DOHH2 (cell line): ENCODE measurements at regions not wholly inside any gene's neighbourhood (a gene's known extent, or its start where the extent isn't known, plus 50 kb on each side); places are given as distances from the start of the nearest gene placed in this dataset.

ENCODE experiments used
- EZH2phosphoT487 ChIP-seq: fragments of 200-600 bp; sonication (generic); IDR thresholded peaks from 2 replicates; pipeline ENCODE4 v1.6.1; 2017; ENCODE audit warnings: borderline replicate concordance, mild to moderate bottlenecking, antibody characterized with exemption, low read length, moderate library complexity, mixed read lengths
- TF ChIP-seq, protein P1 (sequence below): fragments of 200-600 bp; sonication (generic); IDR thresholded peaks from one replicate; pipeline ENCODE4 v1.5.1; 2014; ENCODE audit warnings: antibody characterized with exemption, mild to moderate bottlenecking, low read depth, low read length; ENCODE audit not compliant: poor library complexity, severe bottlenecking

DNA sequence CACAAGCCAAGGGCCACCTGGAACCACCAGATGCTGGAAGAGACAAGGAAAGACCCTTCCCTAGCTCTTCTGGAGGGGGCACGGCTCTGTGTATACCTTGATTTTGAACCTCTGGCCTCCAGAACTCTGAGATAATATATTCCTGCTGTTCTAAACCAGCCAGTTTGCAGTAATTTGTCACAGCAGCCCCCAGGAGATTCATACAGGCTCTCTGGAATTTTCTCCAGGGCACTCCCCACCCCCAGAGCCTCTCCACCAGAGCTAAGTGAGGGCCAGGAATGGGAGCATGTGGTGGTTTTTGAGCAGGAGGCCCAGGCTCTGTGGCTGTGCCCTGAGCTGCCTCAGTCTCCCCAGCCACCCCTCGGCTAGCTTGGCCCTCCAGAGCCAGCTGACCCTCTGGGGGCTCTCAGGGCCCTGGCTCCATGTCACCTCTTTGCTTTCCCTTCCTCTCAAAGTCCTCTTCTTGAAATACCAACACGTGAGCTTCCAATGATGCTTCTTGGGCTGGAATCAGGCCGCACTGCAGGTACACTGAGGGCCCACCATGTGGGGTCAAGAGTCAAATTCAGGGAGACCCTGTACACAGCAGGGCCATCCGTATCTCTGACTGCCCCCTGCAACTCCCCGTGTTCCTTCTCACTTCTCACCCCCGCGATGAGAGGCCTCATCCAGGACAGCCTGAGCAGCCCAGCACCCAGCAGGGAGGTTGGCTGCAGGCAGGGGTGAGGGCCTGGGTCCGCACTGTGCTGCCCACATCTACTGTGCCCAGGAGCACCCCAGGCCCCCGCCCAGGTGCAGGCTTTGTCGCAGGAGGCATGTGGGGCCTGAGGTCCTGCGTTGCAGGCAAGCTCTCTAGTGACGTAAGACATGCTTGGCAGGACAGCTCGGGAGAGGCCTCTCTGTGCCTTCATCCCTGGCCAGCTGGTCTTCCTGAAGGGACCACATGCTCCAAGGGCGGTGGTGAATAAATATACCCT lies 155.5 kb downstream of the ANKRD60 start:
- TF ChIP-seq, protein P1, sequence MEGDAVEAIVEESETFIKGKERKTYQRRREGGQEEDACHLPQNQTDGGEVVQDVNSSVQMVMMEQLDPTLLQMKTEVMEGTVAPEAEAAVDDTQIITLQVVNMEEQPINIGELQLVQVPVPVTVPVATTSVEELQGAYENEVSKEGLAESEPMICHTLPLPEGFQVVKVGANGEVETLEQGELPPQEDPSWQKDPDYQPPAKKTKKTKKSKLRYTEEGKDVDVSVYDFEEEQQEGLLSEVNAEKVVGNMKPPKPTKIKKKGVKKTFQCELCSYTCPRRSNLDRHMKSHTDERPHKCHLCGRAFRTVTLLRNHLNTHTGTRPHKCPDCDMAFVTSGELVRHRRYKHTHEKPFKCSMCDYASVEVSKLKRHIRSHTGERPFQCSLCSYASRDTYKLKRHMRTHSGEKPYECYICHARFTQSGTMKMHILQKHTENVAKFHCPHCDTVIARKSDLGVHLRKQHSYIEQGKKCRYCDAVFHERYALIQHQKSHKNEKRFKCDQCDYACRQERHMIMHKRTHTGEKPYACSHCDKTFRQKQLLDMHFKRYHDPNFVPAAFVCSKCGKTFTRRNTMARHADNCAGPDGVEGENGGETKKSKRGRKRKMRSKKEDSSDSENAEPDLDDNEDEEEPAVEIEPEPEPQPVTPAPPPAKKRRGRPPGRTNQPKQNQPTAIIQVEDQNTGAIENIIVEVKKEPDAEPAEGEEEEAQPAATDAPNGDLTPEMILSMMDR: no peak
- no peak for TF ChIP-seq EZH2phosphoT487
